GM19023 (cell line): ENCODE measurements at regions not wholly inside any gene's neighbourhood (a gene's known extent, or its start where the extent isn't known, plus 50 kb on each side); places are given as distances from the start of the nearest gene placed in this dataset.
"Not testable (repeated sequence)": the region's sequence is repeated elsewhere in the genome, so short reads cannot be mapped to it uniquely, and the experiment has no call there.

Experiments used
- ATAC-seq: cut with Tn5 transposase; IDR thresholded peaks from one replicate; pipeline ENCODE4 v1.9.1; 2021; ENCODE audit warnings: mild to moderate bottlenecking, moderate library complexity; ENCODE audit not compliant: unreplicated experiment

GRCh38 chr2:76178610-76179009 lies 467.9 kb upstream of the GCFC2 start:
- ATAC-seq = no peak

- ATAC-seq = no peak
These were observed 464.6 kb upstream of the GCFC2 start for GRCh38 chr2:76175295-76175694.

GRCh38 chr2:76174505-76174904 lies 463.8 kb upstream of the GCFC2 start:
- no peak for ATAC-seq

GRCh38 chr2:76173206-76173605 lies 462.5 kb upstream of the GCFC2 start:
- not testable (repeated sequence) for ATAC-seq

- not testable (repeated sequence) for ATAC-seq
These were observed 461.5 kb upstream of the GCFC2 start for GRCh38 chr2:76172154-76172595.

GRCh38 chr2:76170856-76171255 lies 460.1 kb upstream of the GCFC2 start:
- ATAC-seq = no peak

- ATAC-seq = no peak
These were observed 459.3 kb upstream of the GCFC2 start for GRCh38 chr2:76170009-76170384.

- ATAC-seq = no peak
These were observed 458.7 kb upstream of the GCFC2 start for GRCh38 chr2:76169276-76170008.

GRCh38 chr2:76163860-76164259 lies 453.1 kb upstream of the GCFC2 start:
- no peak for ATAC-seq

GRCh38 chr2:76160670-76161069 lies 450.0 kb upstream of the GCFC2 start:
- no peak for ATAC-seq

- no peak for ATAC-seq
These were observed 448.4 kb upstream of the GCFC2 start for GRCh38 chr2:76159042-76159648.

- no peak for ATAC-seq
These were observed 446.8 kb upstream of the GCFC2 start for GRCh38 chr2:76157531-76157930.

GRCh38 chr2:76154981-76155380 lies 444.3 kb upstream of the GCFC2 start:
- no peak for ATAC-seq

GRCh38 chr2:76149846-76150245 lies 439.1 kb upstream of the GCFC2 start:
- no peak for ATAC-seq

- not testable (repeated sequence) for ATAC-seq
These were observed 428.6 kb upstream of the GCFC2 start for GRCh38 chr2:76139303-76139702.

- ATAC-seq = no peak
These were observed 417.9 kb upstream of the GCFC2 start for GRCh38 chr2:76128622-76129021.

- ATAC-seq = no peak
These were observed 409.5 kb upstream of the GCFC2 start for GRCh38 chr2:76120176-76120575.

- ATAC-seq = no peak
These were observed 379.0 kb upstream of the GCFC2 start for GRCh38 chr2:76089683-76090082.

GRCh38 chr2:76083248-76083647 lies 372.5 kb upstream of the GCFC2 start:
- no peak for ATAC-seq

GRCh38 chr2:76082509-76082908 lies 371.8 kb upstream of the GCFC2 start:
- no peak for ATAC-seq

- no peak for ATAC-seq
These were observed 369.4 kb upstream of the GCFC2 start for GRCh38 chr2:76080154-76080553.

GRCh38 chr2:76075126-76075525 lies 364.4 kb upstream of the GCFC2 start:
- no peak for ATAC-seq
